SK-N-SH treated with all-trans-retinoic acid at 6 μM for 48 hours (cell line): ENCODE measurements at regions not wholly inside any gene's neighbourhood (a gene's known extent, or its start where the extent isn't known, plus 50 kb on each side); places are given as distances from the start of the nearest gene placed in this dataset.

Source experiments
- ATAC-seq: fragments of 200-7000 bp; cut with Tn5 transposase; 3 replicates; pipeline ENCODE4 v1.9.1; 2020; ENCODE audit warnings: mild to moderate bottlenecking, moderate library complexity
- ARNTL ChIP-seq: fragments of 450-650 bp; formaldehyde crosslinking; IDR thresholded peaks from 2 replicates; pipeline ENCODE4 v1.5.0; 2020; ENCODE audit warnings: low read depth, mild to moderate bottlenecking, moderate library complexity, borderline replicate concordance
- CSDC2 ChIP-seq: fragments of 250-450 bp; sonication (Bioruptor Pico); IDR thresholded peaks from 2 replicates; pipeline ENCODE4 v1.5.0; 2020; ENCODE audit warnings: mild to moderate bottlenecking, moderate library complexity
- GLIS3 ChIP-seq: fragments of 250-450 bp; sonication (Bioruptor Pico); IDR thresholded peaks from 2 replicates; pipeline ENCODE4 v1.5.0; 2020; ENCODE audit warnings: mild to moderate bottlenecking, moderate library complexity
- ISL1 ChIP-seq: fragments of 250-450 bp; sonication (Bioruptor Pico); IDR thresholded peaks from 2 replicates; pipeline ENCODE4 v2.1.2; 2022; ENCODE audit warnings: mild to moderate bottlenecking, moderate library complexity
- RARB ChIP-seq: fragments of 250-450 bp; sonication (Bioruptor Pico); IDR thresholded peaks from 2 replicates; pipeline ENCODE4 v1.8.0; 2021; ENCODE audit warnings: mild to moderate bottlenecking, moderate library complexity
- SNAI2 ChIP-seq: fragments of 250-450 bp; sonication (Bioruptor Pico); IDR thresholded peaks from 2 replicates; pipeline ENCODE4 v1.5.0; 2020; ENCODE audit warnings: mild to moderate bottlenecking, moderate library complexity
- TOX ChIP-seq: fragments of 250-450 bp; sonication (Bioruptor Pico); IDR thresholded peaks from 2 replicates; pipeline ENCODE4 v1.8.0; 2021; ENCODE audit warnings: mild to moderate bottlenecking, moderate library complexity, borderline replicate concordance
- ZC3H10 ChIP-seq: fragments of 250-450 bp; sonication (Bioruptor Pico); IDR thresholded peaks from 2 replicates; pipeline ENCODE4 v1.5.1; 2021; ENCODE audit warnings: mild to moderate bottlenecking, moderate library complexity
- ZFP30 ChIP-seq: fragments of 450-650 bp; formaldehyde crosslinking; IDR thresholded peaks from 2 replicates; pipeline ENCODE4 v1.5.0; 2022; ENCODE audit warnings: mild to moderate bottlenecking, moderate library complexity
- ZNF565 ChIP-seq: fragments of 450-650 bp; formaldehyde crosslinking; conservative IDR thresholded peaks from 2 replicates; pipeline ENCODE4 v1.5.0; 2020; ENCODE audit warnings: low read depth, mild to moderate bottlenecking, moderate library complexity
- ZNF8 ChIP-seq: fragments of 450-650 bp; formaldehyde crosslinking; IDR thresholded peaks from 2 replicates; pipeline ENCODE4 v1.5.0; 2020; ENCODE audit warnings: mild to moderate bottlenecking, moderate library complexity
- TF ChIP-seq, protein P1 (sequence below): fragments of 250-450 bp; sonication (Bioruptor Pico); IDR thresholded peaks from 2 replicates; pipeline ENCODE4 v1.5.0; 2020; ENCODE audit warnings: mild to moderate bottlenecking, moderate library complexity
- TF ChIP-seq, protein P2 (sequence below): fragments of 250-450 bp; sonication (Bioruptor Pico); IDR thresholded peaks from 2 replicates; pipeline ENCODE4 v1.8.0; 2020; ENCODE audit warnings: mild to moderate bottlenecking, moderate library complexity, borderline replicate concordance
- TF ChIP-seq, protein P3 (sequence below): fragments of 250-450 bp; sonication (Bioruptor Pico); IDR thresholded peaks from 2 replicates; pipeline ENCODE4 v1.5.1; 2021; ENCODE audit warnings: mild to moderate bottlenecking, moderate library complexity
- TF ChIP-seq, protein P4 (sequence below): fragments of 250-450 bp; sonication (Bioruptor Pico); IDR thresholded peaks from 2 replicates; pipeline ENCODE4 v1.5.1; 2020; ENCODE audit warnings: low read depth, mild to moderate bottlenecking, moderate library complexity
- TF ChIP-seq, protein P5 (sequence below): fragments of 250-450 bp; sonication (Bioruptor Pico); IDR thresholded peaks from 2 replicates; pipeline ENCODE4 v1.8.0; 2021; ENCODE audit warnings: low read depth, mild to moderate bottlenecking, moderate library complexity, borderline replicate concordance

DNA sequence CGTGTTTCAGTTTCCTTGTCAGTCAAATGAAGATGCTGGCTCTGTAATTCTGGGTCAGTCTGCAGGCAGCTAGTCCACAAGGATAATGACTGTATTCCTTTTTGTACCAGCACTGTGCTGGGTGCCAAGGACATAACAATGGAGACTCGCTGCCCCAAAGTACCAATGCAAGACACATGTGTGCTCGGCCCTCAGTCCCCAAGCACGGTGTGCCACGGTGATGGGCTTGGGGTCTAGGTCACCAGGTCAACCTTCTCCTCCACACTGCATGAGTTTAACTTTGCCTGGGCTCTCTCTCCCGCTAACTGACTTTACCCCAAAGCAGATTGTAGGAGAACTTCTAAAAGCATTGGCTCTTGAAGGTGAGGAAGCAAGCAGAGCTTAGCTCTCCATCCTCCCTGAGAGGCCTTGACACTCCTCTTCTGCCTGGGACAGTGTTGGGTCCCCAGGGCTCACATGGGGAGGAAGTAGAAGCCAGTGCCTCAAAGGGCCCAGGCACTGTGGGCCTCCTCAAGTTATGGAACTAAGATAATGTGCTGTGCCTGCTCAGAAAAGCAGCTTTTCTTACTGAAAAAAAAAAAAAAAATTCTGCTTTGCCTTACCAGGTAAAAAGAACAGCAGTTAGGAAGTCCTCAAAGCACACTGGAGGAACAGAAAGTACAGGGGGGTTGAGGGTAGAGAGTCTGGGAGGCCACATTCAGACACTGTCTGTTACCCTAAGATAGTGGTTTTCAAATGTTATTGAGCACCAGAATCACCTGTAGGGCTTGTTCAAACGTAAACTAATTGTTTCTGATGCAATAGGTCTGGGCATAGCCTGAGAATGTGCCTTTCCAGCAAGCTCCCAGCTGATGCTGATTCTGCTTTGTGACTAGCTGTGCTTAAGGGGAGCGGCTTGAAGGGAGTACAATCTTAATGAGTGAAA lies 276.4 kb upstream of the CXCR4 start:
- TF ChIP-seq SNAI2 (CRISPR knock-in tag) = no peak
- TF ChIP-seq, protein P1, sequence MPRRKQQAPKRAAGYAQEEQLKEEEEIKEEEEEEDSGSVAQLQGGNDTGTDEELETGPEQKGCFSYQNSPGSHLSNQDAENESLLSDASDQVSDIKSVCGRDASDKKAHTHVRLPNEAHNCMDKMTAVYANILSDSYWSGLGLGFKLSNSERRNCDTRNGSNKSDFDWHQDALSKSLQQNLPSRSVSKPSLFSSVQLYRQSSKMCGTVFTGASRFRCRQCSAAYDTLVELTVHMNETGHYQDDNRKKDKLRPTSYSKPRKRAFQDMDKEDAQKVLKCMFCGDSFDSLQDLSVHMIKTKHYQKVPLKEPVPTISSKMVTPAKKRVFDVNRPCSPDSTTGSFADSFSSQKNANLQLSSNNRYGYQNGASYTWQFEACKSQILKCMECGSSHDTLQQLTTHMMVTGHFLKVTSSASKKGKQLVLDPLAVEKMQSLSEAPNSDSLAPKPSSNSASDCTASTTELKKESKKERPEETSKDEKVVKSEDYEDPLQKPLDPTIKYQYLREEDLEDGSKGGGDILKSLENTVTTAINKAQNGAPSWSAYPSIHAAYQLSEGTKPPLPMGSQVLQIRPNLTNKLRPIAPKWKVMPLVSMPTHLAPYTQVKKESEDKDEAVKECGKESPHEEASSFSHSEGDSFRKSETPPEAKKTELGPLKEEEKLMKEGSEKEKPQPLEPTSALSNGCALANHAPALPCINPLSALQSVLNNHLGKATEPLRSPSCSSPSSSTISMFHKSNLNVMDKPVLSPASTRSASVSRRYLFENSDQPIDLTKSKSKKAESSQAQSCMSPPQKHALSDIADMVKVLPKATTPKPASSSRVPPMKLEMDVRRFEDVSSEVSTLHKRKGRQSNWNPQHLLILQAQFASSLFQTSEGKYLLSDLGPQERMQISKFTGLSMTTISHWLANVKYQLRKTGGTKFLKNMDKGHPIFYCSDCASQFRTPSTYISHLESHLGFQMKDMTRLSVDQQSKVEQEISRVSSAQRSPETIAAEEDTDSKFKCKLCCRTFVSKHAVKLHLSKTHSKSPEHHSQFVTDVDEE = no peak
- TF ChIP-seq, protein P2, sequence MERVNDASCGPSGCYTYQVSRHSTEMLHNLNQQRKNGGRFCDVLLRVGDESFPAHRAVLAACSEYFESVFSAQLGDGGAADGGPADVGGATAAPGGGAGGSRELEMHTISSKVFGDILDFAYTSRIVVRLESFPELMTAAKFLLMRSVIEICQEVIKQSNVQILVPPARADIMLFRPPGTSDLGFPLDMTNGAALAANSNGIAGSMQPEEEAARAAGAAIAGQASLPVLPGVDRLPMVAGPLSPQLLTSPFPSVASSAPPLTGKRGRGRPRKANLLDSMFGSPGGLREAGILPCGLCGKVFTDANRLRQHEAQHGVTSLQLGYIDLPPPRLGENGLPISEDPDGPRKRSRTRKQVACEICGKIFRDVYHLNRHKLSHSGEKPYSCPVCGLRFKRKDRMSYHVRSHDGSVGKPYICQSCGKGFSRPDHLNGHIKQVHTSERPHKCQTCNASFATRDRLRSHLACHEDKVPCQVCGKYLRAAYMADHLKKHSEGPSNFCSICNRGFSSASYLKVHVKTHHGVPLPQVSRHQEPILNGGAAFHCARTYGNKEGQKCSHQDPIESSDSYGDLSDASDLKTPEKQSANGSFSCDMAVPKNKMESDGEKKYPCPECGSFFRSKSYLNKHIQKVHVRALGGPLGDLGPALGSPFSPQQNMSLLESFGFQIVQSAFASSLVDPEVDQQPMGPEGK (CRISPR knock-in tag) = no peak
- no peak for TF ChIP-seq ARNTL (CRISPR knock-in tag)
- no peak for TF ChIP-seq ISL1 (CRISPR knock-in tag)
- no peak for TF ChIP-seq ZNF565
- no peak for TF ChIP-seq RARB (CRISPR knock-in tag)
- TF ChIP-seq, protein P3, sequence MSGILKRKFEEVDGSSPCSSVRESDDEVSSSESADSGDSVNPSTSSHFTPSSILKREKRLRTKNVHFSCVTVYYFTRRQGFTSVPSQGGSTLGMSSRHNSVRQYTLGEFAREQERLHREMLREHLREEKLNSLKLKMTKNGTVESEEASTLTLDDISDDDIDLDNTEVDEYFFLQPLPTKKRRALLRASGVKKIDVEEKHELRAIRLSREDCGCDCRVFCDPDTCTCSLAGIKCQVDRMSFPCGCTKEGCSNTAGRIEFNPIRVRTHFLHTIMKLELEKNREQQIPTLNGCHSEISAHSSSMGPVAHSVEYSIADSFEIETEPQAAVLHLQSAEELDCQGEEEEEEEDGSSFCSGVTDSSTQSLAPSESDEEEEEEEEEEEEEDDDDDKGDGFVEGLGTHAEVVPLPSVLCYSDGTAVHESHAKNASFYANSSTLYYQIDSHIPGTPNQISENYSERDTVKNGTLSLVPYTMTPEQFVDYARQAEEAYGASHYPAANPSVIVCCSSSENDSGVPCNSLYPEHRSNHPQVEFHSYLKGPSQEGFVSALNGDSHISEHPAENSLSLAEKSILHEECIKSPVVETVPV (CRISPR knock-in tag) = no peak
- TF ChIP-seq ZFP30 (CRISPR knock-in tag) = no peak
- TF ChIP-seq, protein P4, sequence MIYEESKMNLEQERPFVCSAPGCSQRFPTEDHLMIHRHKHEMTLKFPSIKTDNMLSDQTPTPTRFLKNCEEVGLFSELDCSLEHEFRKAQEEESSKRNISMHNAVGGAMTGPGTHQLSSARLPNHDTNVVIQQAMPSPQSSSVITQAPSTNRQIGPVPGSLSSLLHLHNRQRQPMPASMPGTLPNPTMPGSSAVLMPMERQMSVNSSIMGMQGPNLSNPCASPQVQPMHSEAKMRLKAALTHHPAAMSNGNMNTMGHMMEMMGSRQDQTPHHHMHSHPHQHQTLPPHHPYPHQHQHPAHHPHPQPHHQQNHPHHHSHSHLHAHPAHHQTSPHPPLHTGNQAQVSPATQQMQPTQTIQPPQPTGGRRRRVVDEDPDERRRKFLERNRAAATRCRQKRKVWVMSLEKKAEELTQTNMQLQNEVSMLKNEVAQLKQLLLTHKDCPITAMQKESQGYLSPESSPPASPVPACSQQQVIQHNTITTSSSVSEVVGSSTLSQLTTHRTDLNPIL (CRISPR knock-in tag) = no peak
- no peak for TF ChIP-seq ZNF8 (CRISPR knock-in tag)
- no peak for ATAC-seq

DNA sequence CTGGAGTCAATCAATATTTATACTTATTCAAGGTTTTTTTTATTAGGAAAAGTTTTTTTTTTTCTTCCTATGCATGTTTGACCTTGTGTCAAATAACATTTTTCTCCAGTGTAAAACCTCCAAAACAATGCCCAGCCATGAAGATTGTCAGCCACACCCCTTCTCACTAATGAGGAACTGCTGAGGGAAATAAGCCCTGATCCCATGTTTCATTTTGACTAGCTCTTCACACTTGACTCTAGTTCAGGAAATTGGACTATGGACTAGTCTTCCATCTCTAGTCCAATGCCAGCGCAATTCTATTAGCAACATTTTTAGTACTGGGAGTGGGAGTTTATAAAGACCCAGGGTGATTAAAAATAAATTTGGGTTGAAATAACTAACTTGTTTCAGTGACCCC lies 275.6 kb upstream of the CXCR4 start:
- ATAC-seq = no peak

More for the DNA sequence above, 275.6 kb upstream of the CXCR4 start:
- TF ChIP-seq, protein P3 (CRISPR knock-in tag) = no peak
- TF ChIP-seq, protein P1 = no peak
- TF ChIP-seq ARNTL (CRISPR knock-in tag) (no peak), ZNF565 (no peak), GLIS3 (CRISPR knock-in tag) (no peak), CSDC2 (CRISPR knock-in tag) (no peak), RARB (CRISPR knock-in tag) (no peak), TOX (CRISPR knock-in tag) (no peak), ZC3H10 (CRISPR knock-in tag) (no peak)
- TF ChIP-seq, protein P5, sequence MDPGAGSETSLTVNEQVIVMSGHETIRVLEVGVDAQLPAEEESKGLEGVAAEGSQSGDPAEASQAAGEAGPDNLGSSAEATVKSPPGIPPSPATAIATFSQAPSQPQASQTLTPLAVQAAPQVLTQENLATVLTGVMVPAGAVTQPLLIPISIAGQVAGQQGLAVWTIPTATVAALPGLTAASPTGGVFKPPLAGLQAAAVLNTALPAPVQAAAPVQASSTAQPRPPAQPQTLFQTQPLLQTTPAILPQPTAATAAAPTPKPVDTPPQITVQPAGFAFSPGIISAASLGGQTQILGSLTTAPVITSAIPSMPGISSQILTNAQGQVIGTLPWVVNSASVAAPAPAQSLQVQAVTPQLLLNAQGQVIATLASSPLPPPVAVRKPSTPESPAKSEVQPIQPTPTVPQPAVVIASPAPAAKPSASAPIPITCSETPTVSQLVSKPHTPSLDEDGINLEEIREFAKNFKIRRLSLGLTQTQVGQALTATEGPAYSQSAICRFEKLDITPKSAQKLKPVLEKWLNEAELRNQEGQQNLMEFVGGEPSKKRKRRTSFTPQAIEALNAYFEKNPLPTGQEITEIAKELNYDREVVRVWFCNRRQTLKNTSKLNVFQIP (CRISPR knock-in tag) = no peak
